NCI-H146 treated with DMSO at 0.1 percent for 48 hours (cell line): ENCODE measurements at regions not wholly inside any gene's neighbourhood (a gene's known extent, or its start where the extent isn't known, plus 50 kb on each side); places are given as distances from the start of the nearest gene placed in this dataset.

Source experiments
- DNase-seq: peaks from one replicate; lab custom pipeline; 2025; ENCODE audit not compliant: unreplicated experiment; lab: John Stamatoyannopoulos, UW

GRCh38 chr1:25105836-25106235 lies 126.5 kb downstream of the SYF2 start:
- DNase-seq: no peak

GRCh38 chr1:25104932-25105561 lies 127.3 kb downstream of the SYF2 start:
- no peak for DNase-seq

- no peak for DNase-seq
Measured at GRCh38 chr1:25103164-25103795, 129.0 kb downstream of the SYF2 start.

GRCh38 chr1:25100151-25100833 lies 132.0 kb downstream of the SYF2 start:
- DNase-seq: peak; percentile 21

GRCh38 chr1:25099343-25099951 lies 132.9 kb downstream of the SYF2 start:
- peak; percentile 53 for DNase-seq

GRCh38 chr1:25098717-25099116 lies 133.6 kb downstream of the SYF2 start:
- DNase-seq: no peak

- no peak for DNase-seq
Measured at GRCh38 chr1:25096307-25097150, 135.8 kb downstream of the SYF2 start.

GRCh38 chr1:25095635-25096200 lies 136.6 kb downstream of the SYF2 start:
- DNase-seq: no peak

- no peak for DNase-seq
Measured at GRCh38 chr1:25094995-25095394, 137.3 kb downstream of the SYF2 start.

GRCh38 chr1:25094229-25094628 lies 138.1 kb downstream of the SYF2 start:
- DNase-seq: no peak

GRCh38 chr1:25091658-25092057 lies 140.6 kb downstream of the SYF2 start:
- no peak for DNase-seq

GRCh38 chr1:25090707-25091422 lies 141.4 kb downstream of the SYF2 start:
- DNase-seq: no peak

- DNase-seq: no peak
Measured at GRCh38 chr1:25089772-25090171, 142.5 kb downstream of the SYF2 start.

GRCh38 chr1:25088946-25089345 lies 143.4 kb downstream of the SYF2 start:
- DNase-seq: no peak

GRCh38 chr1:25088180-25088701 lies 144.1 kb downstream of the SYF2 start:
- DNase-seq: no peak

GRCh38 chr1:25086518-25087079 lies 145.7 kb downstream of the SYF2 start:
- DNase-seq: no peak

GRCh38 chr1:25084407-25084806 lies 147.9 kb downstream of the SYF2 start:
- no peak for DNase-seq

- DNase-seq: no peak
Measured at GRCh38 chr1:25083481-25084345, 148.6 kb downstream of the SYF2 start.

GRCh38 chr1:25082995-25083394 lies 149.3 kb downstream of the SYF2 start:
- DNase-seq: no peak
